ENCODE measurements at regions not wholly inside any gene's neighbourhood (a gene's known extent, or its start where the extent isn't known, plus 50 kb on each side); places are given as distances from the start of the nearest gene placed in this dataset.

GRCh38 chr20:56730003-56730402 lies 100.9 kb downstream of the TFAP2C start:
- TF ChIP-seq POLR2A (IDR thresholded peaks at IDR 0.05) (no peak), CTCF (IDR thresholded peaks at IDR 0.05) (no peak)

Measured in right lobe of liver (tissue), 4 donors.